Smooth muscle cell (in vitro differentiated cells): ENCODE measurements at regions not wholly inside any gene's neighbourhood (a gene's known extent, or its start where the extent isn't known, plus 50 kb on each side); places are given as distances from the start of the nearest gene placed in this dataset.

Experiments
- DNase-seq: peaks from one replicate; lab custom pipeline; 2025; ENCODE audit not compliant: unreplicated experiment; lab: John Stamatoyannopoulos, UW
- H2AFZ ChIP-seq: fragments of 200-600 bp; sonication (generic); 2 replicates; pipeline ENCODE4 v1.6.0; 2016; ENCODE audit warnings: antibody characterized with exemption, low read depth, mild to moderate bottlenecking
- H3F3A ChIP-seq: fragments of 200-600 bp; sonication (generic); 2 replicates; pipeline ENCODE4 v1.6.0; 2017; ENCODE audit warnings: antibody characterized with exemption, low read depth
- H3K27ac ChIP-seq: fragments of 200-600 bp; sonication (generic); 2 replicates; pipeline ENCODE4 v1.5.1; 2016; ENCODE audit warnings: low read depth, mild to moderate bottlenecking
- H3K27me3 ChIP-seq: fragments of 200-600 bp; sonication (generic); 2 replicates; pipeline ENCODE4 v1.6.1; 2016; ENCODE audit warnings: low read depth, mild to moderate bottlenecking
- H3K36me3 ChIP-seq: fragments of 200-600 bp; sonication (generic); 2 replicates; pipeline ENCODE4 v1.5.1; 2016; ENCODE audit warnings: low read depth
- H3K4me1 ChIP-seq: fragments of 200-600 bp; sonication (generic); 2 replicates; pipeline ENCODE4 v1.5.1; 2016; ENCODE audit warnings: low read depth
- H3K4me2 ChIP-seq: fragments of 200-600 bp; sonication (generic); 2 replicates; pipeline ENCODE4 v1.6.0; 2016; ENCODE audit warnings: mild to moderate bottlenecking
- H3K4me3 ChIP-seq: fragments of 200-600 bp; sonication (generic); 2 replicates; pipeline ENCODE4 v1.5.1; 2016; ENCODE audit warnings: mild to moderate bottlenecking
- H3K79me2 ChIP-seq: fragments of 200-600 bp; sonication (generic); 2 replicates; pipeline ENCODE4 v1.6.0; 2016; ENCODE audit warnings: low read depth, mild to moderate bottlenecking
- H3K9ac ChIP-seq: fragments of 200-600 bp; sonication (generic); 2 replicates; pipeline ENCODE4 v1.6.0; 2016; ENCODE audit warnings: low read depth
- H3K9me3 ChIP-seq: fragments of 200-600 bp; sonication (generic); replicated peaks from 2 replicates; pipeline ENCODE4 v1.5.1; 2016; ENCODE audit warnings: low read depth
- H4K20me1 ChIP-seq: fragments of 200-600 bp; sonication (generic); 2 replicates; pipeline ENCODE4 v1.6.0; 2016; ENCODE audit warnings: low read depth
- CTCF ChIP-seq: fragments of 200-600 bp; sonication (generic); IDR thresholded peaks from 2 replicates; pipeline ENCODE4 v1.5.1; 2017; ENCODE audit warnings: borderline replicate concordance, mild to moderate bottlenecking, antibody characterized with exemption; ENCODE audit not compliant: insufficient read depth, poor library complexity, severe bottlenecking
- WGBS: methylation state at CpG from one replicate; pipeline ENCODE4 v1.1.7; 2016; ENCODE audit warnings: low lambda C conversion rate; 5-methylcytosine and 5-hydroxymethylcytosine counted together

DNA sequence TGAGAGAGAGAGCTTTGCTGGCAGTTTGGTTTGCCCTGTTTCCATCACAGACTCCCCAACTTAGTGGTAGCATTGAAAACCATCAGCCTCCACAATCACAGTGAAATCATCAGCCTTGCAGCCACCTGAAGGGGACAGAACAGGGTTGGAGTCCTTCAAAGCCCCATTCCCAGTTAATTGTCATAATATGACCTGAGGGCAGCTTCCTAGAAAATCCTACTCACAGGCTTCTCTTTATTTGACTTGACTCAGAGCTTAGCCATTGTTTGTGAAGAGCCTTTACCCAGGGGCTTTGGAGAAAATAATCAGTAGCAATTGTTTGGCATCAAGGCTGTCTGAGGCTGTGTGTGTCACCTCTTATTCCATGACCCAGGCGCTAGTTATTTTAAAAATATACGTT lies 308.7 kb downstream of the CBLN2 start:
- Histone ChIP-seq H3K4me3 (no peak overlapping the region), H3K36me3 (no peaks in the 10 kb centered on the region), H3K9ac (no peak overlapping the region), H2AFZ (no peak overlapping the region), H3K4me2 (no peak overlapping the region), H3K79me2 (no peaks in the 10 kb centered on the region), H3K9me3 (no peaks in the 10 kb centered on the region), H3F3A (no peaks in the 10 kb centered on the region), H3K27me3 (no peaks in the 10 kb centered on the region), H3K27ac (no peak overlapping the region), H3K4me1 (peaks cover 27% of the 10 kb centered on the region), H4K20me1 (no peaks in the 10 kb centered on the region)
- no peak for TF ChIP-seq CTCF
- no peak for DNase-seq
- 53% methylated on average over 2 of the region's 2 CpGs for WGBS

DNA sequence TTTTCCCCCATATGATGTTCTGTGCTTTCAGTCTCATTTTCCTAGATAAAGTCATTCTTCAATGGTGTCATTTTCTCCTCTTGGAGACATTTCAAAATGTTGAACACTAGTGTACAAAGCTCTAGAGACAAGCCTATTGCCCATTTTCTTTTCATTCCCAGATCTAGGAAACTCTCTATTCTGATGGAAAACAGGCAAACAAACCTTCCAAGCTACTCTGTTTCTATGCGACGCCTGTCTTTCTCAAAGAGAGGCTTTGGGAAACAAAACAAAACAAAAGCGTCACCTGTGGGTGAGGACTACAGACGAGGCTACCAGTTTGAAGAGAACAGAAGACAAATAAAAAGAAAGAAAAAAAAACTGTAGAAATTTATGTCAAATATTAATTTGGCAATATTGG lies 311.0 kb downstream of the CBLN2 start:
- H3K9ac ChIP-seq, result no peak overlapping the region
- DNase-seq, result no peak
- H3K36me3 ChIP-seq, result no peaks in the 10 kb centered on the region
- WGBS, result 54% methylated on average over 4 of the region's 4 CpGs
- H3K9me3 ChIP-seq, result no peaks in the 10 kb centered on the region
- H3K4me1 ChIP-seq, result peaks cover 27% of the 10 kb centered on the region
- H3K27me3 ChIP-seq, result no peaks in the 10 kb centered on the region
- H2AFZ ChIP-seq, result no peak overlapping the region
- H3K79me2 ChIP-seq, result no peaks in the 10 kb centered on the region
- H3F3A ChIP-seq, result no peaks in the 10 kb centered on the region
- no peaks in the 10 kb centered on the region for H4K20me1 ChIP-seq
- no peak for TF ChIP-seq CTCF
- no peak overlapping the region for H3K4me3 ChIP-seq
- H3K4me2 ChIP-seq, result no peak overlapping the region
- no peak overlapping the region for H3K27ac ChIP-seq

GRCh38 chr18:72232644-72233043 lies 311.5 kb downstream of the CBLN2 start:
- no peaks in the 10 kb centered on the region for H3K36me3 ChIP-seq
- no peaks in the 10 kb centered on the region for H3K79me2 ChIP-seq
- peaks cover 27% of the 10 kb centered on the region for H3K4me1 ChIP-seq
- WGBS, result 74% methylated on average over 3 of the region's 3 CpGs
- no peak overlapping the region for H3K4me2 ChIP-seq
- no peak overlapping the region for H3K9ac ChIP-seq
- no peaks in the 10 kb centered on the region for H3F3A ChIP-seq
- no peak overlapping the region for H2AFZ ChIP-seq
- no peaks in the 10 kb centered on the region for H3K27me3 ChIP-seq
- H4K20me1 ChIP-seq, result no peaks in the 10 kb centered on the region
- H3K9me3 ChIP-seq, result no peaks in the 10 kb centered on the region
- DNase-seq, result no peak
- TF ChIP-seq CTCF, result no peak
- H3K27ac ChIP-seq, result no peak overlapping the region
- no peak overlapping the region for H3K4me3 ChIP-seq

GRCh38 chr18:72225958-72226357 lies 318.2 kb downstream of the CBLN2 start:
- H3K4me3 ChIP-seq, result no peak overlapping the region
- no peaks in the 10 kb centered on the region for H3K4me1 ChIP-seq
- no peaks in the 10 kb centered on the region for H4K20me1 ChIP-seq
- WGBS, result 74% methylated on average over 4 of the region's 4 CpGs
- no peak overlapping the region for H3K9ac ChIP-seq
- H2AFZ ChIP-seq, result no peak overlapping the region
- H3K4me2 ChIP-seq, result no peak overlapping the region
- no peaks in the 10 kb centered on the region for H3K27me3 ChIP-seq
- H3K9me3 ChIP-seq, result no peaks in the 10 kb centered on the region
- H3K79me2 ChIP-seq, result no peaks in the 10 kb centered on the region
- no peak for TF ChIP-seq CTCF
- DNase-seq, result no peak
- no peaks in the 10 kb centered on the region for H3F3A ChIP-seq
- no peak overlapping the region for H3K27ac ChIP-seq
- no peaks in the 10 kb centered on the region for H3K36me3 ChIP-seq
